Neuronal stem cell (in vitro differentiated cells): ENCODE measurements at regions not wholly inside any gene's neighbourhood (a gene's known extent, or its start where the extent isn't known, plus 50 kb on each side); places are given as distances from the start of the nearest gene placed in this dataset.

Experiments
- DNase-seq: peaks from one replicate; pipeline ENCODE4 v3.0.0-alpha.2; 2013; ENCODE audit warnings: low spot score
- H2AFZ ChIP-seq: one replicate; pipeline ENCODE4 v1.6.1; 2013; ENCODE audit warnings: mild to moderate bottlenecking, low read length, inconsistent platforms
- H2AK5ac ChIP-seq: 2 replicates; pipeline ENCODE4 v1.6.1; 2013; ENCODE audit warnings: low read depth, mild to moderate bottlenecking, inconsistent platforms, low read length, moderate library complexity, mixed read lengths
- H2BK120ac ChIP-seq: 2 replicates; pipeline ENCODE4 v1.6.1; 2013; ENCODE audit warnings: low read depth, mild to moderate bottlenecking, inconsistent platforms, low read length, moderate library complexity, mixed read lengths
- H2BK12ac ChIP-seq: one replicate; pipeline ENCODE4 v1.6.1; 2013; ENCODE audit warnings: low read length, inconsistent platforms
- H2BK15ac ChIP-seq: 2 replicates; pipeline ENCODE4 v1.6.1; 2013; ENCODE audit warnings: mild to moderate bottlenecking, low read length, inconsistent platforms, mixed read lengths
- H2BK5ac ChIP-seq: one replicate; pipeline ENCODE4 v1.6.1; 2013; ENCODE audit warnings: inconsistent platforms, mild to moderate bottlenecking, low read length, moderate library complexity
- H3K14ac ChIP-seq: one replicate; pipeline ENCODE4 v1.6.1; 2013; ENCODE audit warnings: low read length, inconsistent platforms
- H3K18ac ChIP-seq: 2 replicates; pipeline ENCODE4 v1.6.1; 2013; ENCODE audit warnings: low read length, inconsistent platforms
- H3K23ac ChIP-seq: 2 replicates; pipeline ENCODE4 v1.6.1; 2013; ENCODE audit warnings: low read depth, mild to moderate bottlenecking, mixed read lengths, low read length, inconsistent platforms; ENCODE audit not compliant: poor library complexity
- H3K27ac ChIP-seq: replicated peaks from 3 replicates; pipeline ENCODE4 v1.5.1; 2013; ENCODE audit warnings: low read length, inconsistent platforms
- H3K27me3 ChIP-seq, 3 experiments: 2 replicates each; pipeline ENCODE4 v1.6.1; 2013; ENCODE audit warnings: low read length in 3 of 3, mild to moderate bottlenecking in 2 of 3, inconsistent platforms in 1 of 3, low read depth in 1 of 3, mixed read lengths in 1 of 3, moderate library complexity in 1 of 3; ENCODE audit not compliant: control insufficient read depth in 3 of 3, insufficient read depth in 3 of 3
- H3K36me3 ChIP-seq, 2 donors: replicated peaks in 1 of 2; 2 replicates each; pipeline ENCODE4 v1.6.1; 2013; ENCODE audit warnings: low read length in 2 of 2; ENCODE audit not compliant: control insufficient read depth in 2 of 2, insufficient read depth in 2 of 2
- H3K4ac ChIP-seq: 2 replicates; pipeline ENCODE4 v1.6.1; 2013; ENCODE audit warnings: inconsistent platforms, mild to moderate bottlenecking, low read length, moderate library complexity
- H3K4me1 ChIP-seq, 2 donors: 1 replicate in 1 of 2; 2 replicates in 1 of 2; pipeline ENCODE4 v1.6.1; 2013; ENCODE audit warnings: low read length in 2 of 2, low read depth in 1 of 2; ENCODE audit not compliant: control insufficient read depth in 2 of 2, insufficient read depth in 1 of 2
- H3K4me2 ChIP-seq: one replicate; pipeline ENCODE4 v1.6.1; 2013; ENCODE audit warnings: mild to moderate bottlenecking, low read length, inconsistent platforms; ENCODE audit not compliant: insufficient read depth, poor library complexity, severe bottlenecking
- H3K4me3 ChIP-seq, 2 donors: 2 replicates each; pipeline ENCODE4 v1.5.1; 2013; ENCODE audit warnings: low read length in 2 of 2, mild to moderate bottlenecking in 2 of 2, inconsistent platforms in 1 of 2, moderate library complexity in 1 of 2
- H3K79me1 ChIP-seq: one replicate; pipeline ENCODE4 v1.6.1; 2013; ENCODE audit warnings: low read depth, mild to moderate bottlenecking, inconsistent platforms, low read length, moderate library complexity
- H3K9ac ChIP-seq: one replicate; pipeline ENCODE4 v1.6.1; 2013; ENCODE audit warnings: mild to moderate bottlenecking, low read depth, low read length, inconsistent platforms; ENCODE audit not compliant: poor library complexity
- H3K9me3 ChIP-seq, 2 donors: replicated peaks in 1 of 2; 2 replicates each; pipeline versions ENCODE3 to v1.6.1; 2013; ENCODE audit warnings: low read length in 2 of 2, mild to moderate bottlenecking in 2 of 2, inconsistent platforms in 1 of 2, low read depth in 1 of 2, mixed read lengths in 1 of 2, moderate library complexity in 1 of 2; ENCODE audit not compliant: control insufficient read depth in 2 of 2, insufficient read depth in 1 of 2
- H4K8ac ChIP-seq: one replicate; pipeline ENCODE4 v1.6.1; 2013; ENCODE audit warnings: low read depth, mild to moderate bottlenecking, inconsistent platforms, low read length, moderate library complexity
- H4K91ac ChIP-seq: one replicate; pipeline ENCODE4 v1.6.1; 2013; ENCODE audit warnings: low read length, low read depth, mild to moderate bottlenecking, inconsistent platforms; ENCODE audit not compliant: poor library complexity
- WGBS, 2 donors: extraction: QIAGEN DNeasy Blood & Tissue Kit; methylation state at CpG; one replicate each; pipeline ENCODE4 v1.1.7; 2013; ENCODE audit warnings: missing lambda C conversion rate in 2 of 2, mixed read lengths in 1 of 2; ENCODE audit not compliant: insufficient read length in 2 of 2, insufficient replicate concordance in 1 of 2; ENCODE audit errors: extremely low coverage in 2 of 2; 5-methylcytosine and 5-hydroxymethylcytosine counted together

DNA sequence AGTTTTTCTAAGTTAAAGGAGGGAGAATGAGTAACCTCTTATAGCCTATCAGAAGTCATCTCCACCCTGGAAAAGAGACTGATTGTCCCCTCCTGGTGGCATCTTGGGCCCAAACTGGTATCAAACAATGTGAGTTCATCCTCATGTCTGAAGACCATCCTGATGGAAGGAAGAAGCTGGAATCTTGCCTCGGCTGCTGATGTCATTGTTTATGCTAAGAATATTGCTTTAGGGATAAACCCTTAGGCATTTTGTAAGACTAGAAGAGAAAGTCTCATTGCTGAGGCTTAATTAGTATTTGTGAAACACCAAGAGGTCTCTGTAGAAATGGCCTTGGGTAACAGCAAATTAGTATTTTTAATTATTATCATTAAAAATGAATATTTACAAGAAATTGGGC lies 65.7 kb upstream of the KCNN2 start:
- Histone ChIP-seq H3K14ac (no peak overlapping the region), H3K23ac (no peak overlapping the region), H3K9me3 (no peaks in the 10 kb centered on the region), H2BK5ac (no peak overlapping the region), H3K36me3 (no peaks in the 10 kb centered on the region), H2AK5ac (no peak overlapping the region), H4K91ac (no peak overlapping the region), H2AFZ (no peak overlapping the region), H3K4me3 (no peak overlapping the region), H3K27ac (no peak overlapping the region), H4K8ac (no peak overlapping the region), H3K4me2 (no peak overlapping the region), H3K4me1 (no peaks in the 10 kb centered on the region), H3K18ac (no peak overlapping the region), H2BK120ac (no peak overlapping the region), H3K79me1 (no peaks in the 10 kb centered on the region), H3K27me3 (no peaks in the 10 kb centered on the region), H2BK12ac (no peak overlapping the region), H2BK15ac (no peak overlapping the region), H3K9ac (no peak overlapping the region), H3K4ac (no peak overlapping the region)
- no peak for DNase-seq
- WGBS, 2 donors = no CpG with 5 or more reads among the region's 1 CpG

DNA sequence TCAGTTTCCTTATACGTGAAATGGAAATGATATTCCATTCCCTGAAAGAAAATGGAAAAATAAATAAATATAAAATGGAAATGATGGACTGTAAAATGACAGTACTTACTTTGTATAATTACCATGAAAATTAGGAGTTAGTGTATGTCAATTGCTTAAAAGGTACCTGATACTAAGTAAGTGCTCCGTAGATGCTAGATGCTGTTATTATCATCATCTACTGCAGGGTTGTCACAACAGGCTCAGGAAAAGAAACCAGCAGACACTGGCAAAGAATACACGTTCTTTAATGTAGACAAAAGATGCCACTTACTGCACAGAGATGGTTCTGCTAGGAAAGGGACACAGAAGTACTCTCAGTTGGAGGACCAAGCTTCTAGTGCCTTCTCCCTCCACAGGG lies 64.0 kb upstream of the KCNN2 start:
- no peak overlapping the region for H2BK12ac ChIP-seq
- no peaks in the 10 kb centered on the region for H3K79me1 ChIP-seq
- no peak overlapping the region for H4K91ac ChIP-seq
- no peak overlapping the region for H2BK120ac ChIP-seq
- H3K23ac ChIP-seq = no peak overlapping the region
- no peak for DNase-seq
- WGBS, 2 donors = no CpG with 5 or more reads among the region's 3 CpGs
- no peak overlapping the region for H3K18ac ChIP-seq
- no peak overlapping the region for H3K9ac ChIP-seq
- no peaks in the 10 kb centered on the region for H3K36me3 ChIP-seq
- H2BK15ac ChIP-seq = no peak overlapping the region
- H3K27me3 ChIP-seq = no peaks in the 10 kb centered on the region
- H3K9me3 ChIP-seq = no peaks in the 10 kb centered on the region
- H2BK5ac ChIP-seq = no peak overlapping the region
- H3K4ac ChIP-seq = no peak overlapping the region
- H3K4me1 ChIP-seq = no peaks in the 10 kb centered on the region
- no peak overlapping the region for H2AK5ac ChIP-seq
- no peak overlapping the region for H3K27ac ChIP-seq
- H4K8ac ChIP-seq = no peak overlapping the region
- no peak overlapping the region for H3K4me2 ChIP-seq
- H3K4me3 ChIP-seq = no peak overlapping the region
- H2AFZ ChIP-seq = no peak overlapping the region
- H3K14ac ChIP-seq = no peak overlapping the region

DNA sequence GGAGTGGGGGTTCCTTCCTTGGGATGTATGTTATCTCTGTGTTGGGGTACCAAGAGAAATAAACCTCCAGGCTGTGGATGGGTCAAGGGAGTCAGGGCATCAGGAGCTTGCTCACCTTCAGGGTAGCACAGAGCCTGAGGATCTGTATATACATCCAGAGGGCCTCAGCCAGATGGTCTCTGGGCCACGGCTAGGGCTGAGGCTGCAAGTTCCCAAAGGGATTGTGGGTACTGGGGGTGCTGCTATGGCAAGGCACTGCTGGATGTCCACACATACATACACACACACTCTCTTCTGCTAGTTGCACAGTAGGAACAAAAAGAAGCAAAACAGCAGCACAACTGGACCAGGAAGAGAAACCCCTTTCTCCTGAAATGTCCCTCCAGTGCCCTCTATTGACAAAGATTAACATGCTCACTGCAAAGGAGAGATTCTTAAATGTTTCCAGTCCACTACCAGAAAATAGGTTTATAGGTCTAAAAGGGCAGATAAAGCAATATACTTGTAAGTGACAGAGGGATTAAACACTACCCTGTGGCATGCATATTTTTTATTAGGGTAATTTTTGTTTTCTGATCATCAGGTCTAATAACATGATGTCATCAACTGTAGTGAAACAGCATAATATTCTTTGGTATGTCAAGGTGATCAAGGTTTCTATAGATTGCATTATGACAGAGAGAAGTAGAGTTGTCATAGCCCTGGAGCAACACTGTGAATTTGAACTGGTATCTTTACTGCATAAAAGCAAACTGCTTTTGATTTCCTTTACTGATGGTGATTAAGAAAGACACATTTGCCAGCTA lies 56.3 kb upstream of the KCNN2 start:
- Histone ChIP-seq H3K9me3 (no peaks in the 10 kb centered on the region), H3K4me2 (no peak overlapping the region), H3K9ac (no peak overlapping the region), H4K91ac (no peak overlapping the region), H4K8ac (no peak overlapping the region), H3K4me3 (no peak overlapping the region), H3K79me1 (no peaks in the 10 kb centered on the region), H3K14ac (no peak overlapping the region), H2BK5ac (no peak overlapping the region), H2AFZ (no peak overlapping the region), H3K27me3 (no peaks in the 10 kb centered on the region), H3K18ac (peak overlapping the region; percentile 9), H2BK15ac (no peak overlapping the region), H3K4me1 (peaks cover 0 to 10% of the 10 kb centered on the region in 2 donors), H2BK120ac (no peak overlapping the region), H3K27ac (no peak overlapping the region), H2BK12ac (no peak overlapping the region), H2AK5ac (no peak overlapping the region), H3K4ac (no peak overlapping the region), H3K36me3 (no peaks in the 10 kb centered on the region), H3K23ac (no peak overlapping the region)
- peak; percentile 24 for DNase-seq
- WGBS, 2 donors = no CpG with 5 or more reads among the region's 1 CpG

DNA sequence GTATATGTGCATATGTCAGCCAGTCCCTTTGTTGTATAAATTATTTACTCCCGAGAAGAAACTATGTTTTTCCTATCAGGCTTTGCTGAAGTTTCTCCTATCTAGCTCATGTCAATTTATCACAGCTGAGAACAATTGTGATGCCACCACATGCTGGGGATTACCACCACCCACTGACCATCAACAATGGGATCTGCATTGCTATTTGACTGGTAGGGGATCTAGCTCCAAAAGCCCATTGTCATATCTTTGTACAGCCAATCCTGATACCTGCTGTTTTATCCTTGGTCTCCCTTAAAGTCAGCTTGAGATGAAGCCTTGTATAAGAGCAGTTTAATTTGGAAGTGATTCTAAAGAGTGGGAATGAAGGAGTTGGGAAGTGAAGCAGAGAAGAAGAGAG lies 53.9 kb upstream of the KCNN2 start:
- Histone ChIP-seq H2BK15ac (no peak overlapping the region), H3K4ac (no peak overlapping the region), H3K4me3 (no peak overlapping the region), H2AK5ac (no peak overlapping the region), H3K36me3 (no peaks in the 10 kb centered on the region), H3K14ac (no peak overlapping the region), H3K9me3 (no peaks in the 10 kb centered on the region), H2BK12ac (no peak overlapping the region), H4K91ac (no peak overlapping the region), H3K23ac (no peak overlapping the region), H3K9ac (no peak overlapping the region), H2BK120ac (no peak overlapping the region), H4K8ac (no peak overlapping the region), H3K18ac (no peak overlapping the region), H2BK5ac (no peak overlapping the region), H3K27ac (no peak overlapping the region), H3K79me1 (no peaks in the 10 kb centered on the region), H3K27me3 (no peaks in the 10 kb centered on the region), H2AFZ (no peak overlapping the region), H3K4me1 (peaks cover 0 to 10% of the 10 kb centered on the region in 2 donors), H3K4me2 (no peak overlapping the region)
- WGBS, 2 donors = no CpG with 5 or more reads among the region's 1 CpG
- peak; percentile 57 for DNase-seq
